DOHH2 (cell line): ENCODE measurements at regions not wholly inside any gene's neighbourhood (a gene's known extent, or its start where the extent isn't known, plus 50 kb on each side); places are given as distances from the start of the nearest gene placed in this dataset.

ENCODE experiments used
- H3F3A ChIP-seq: fragments of 200-600 bp; sonication (generic), shearing (Covaris generic); 2 replicates; pipeline ENCODE4 v1.6.0; 2016; ENCODE audit warnings: antibody characterized with exemption, mild to moderate bottlenecking; ENCODE audit not compliant: control insufficient read depth, insufficient read depth
- H3K27ac ChIP-seq: fragments of 200-600 bp; sonication (generic); 2 replicates; pipeline ENCODE4 v1.5.1; 2014; ENCODE audit warnings: low read depth, mild to moderate bottlenecking, low read length, moderate library complexity
- H3K27me3 ChIP-seq: fragments of 200-600 bp; sonication (generic); 2 replicates; pipeline ENCODE4 v1.6.1; 2014; ENCODE audit warnings: mild to moderate bottlenecking, low read length, mixed read lengths; ENCODE audit not compliant: control insufficient read depth
- H3K36me3 ChIP-seq: fragments of 200-600 bp; sonication (generic); 2 replicates; pipeline ENCODE4 v1.6.1; 2014; ENCODE audit warnings: mild to moderate bottlenecking, low read length, moderate library complexity, mixed read lengths; ENCODE audit not compliant: control insufficient read depth
- H3K4me1 ChIP-seq: fragments of 200-600 bp; sonication (generic); 2 replicates; pipeline ENCODE4 v1.6.1; 2014; ENCODE audit warnings: mild to moderate bottlenecking, low read length, mixed read lengths; ENCODE audit not compliant: control insufficient read depth
- H3K4me2 ChIP-seq: fragments of 200-600 bp; sonication (generic); 2 replicates; pipeline ENCODE4 v1.6.0; 2014; ENCODE audit warnings: mild to moderate bottlenecking, low read length, moderate library complexity
- H3K4me3 ChIP-seq: fragments of 200-600 bp; sonication (generic); 2 replicates; pipeline ENCODE4 v1.5.1; 2014; ENCODE audit warnings: mild to moderate bottlenecking, low read length, mixed read lengths
- H3K79me2 ChIP-seq: fragments of 200-600 bp; sonication (generic); 2 replicates; pipeline ENCODE4 v1.6.1; 2014; ENCODE audit warnings: mild to moderate bottlenecking, low read length, mixed read lengths; ENCODE audit not compliant: control insufficient read depth
- H3K9me2 ChIP-seq: fragments of 200-600 bp; sonication (generic); replicated peaks from 2 replicates; pipeline ENCODE4 v1.6.1; 2014; ENCODE audit warnings: mild to moderate bottlenecking, low read length, mixed read lengths; ENCODE audit not compliant: control insufficient read depth
- H3K9me3 ChIP-seq: fragments of 200-600 bp; sonication (generic); 2 replicates; pipeline ENCODE4 v1.6.1; 2014; ENCODE audit warnings: antibody characterized with exemption, low read length, mixed read lengths; ENCODE audit not compliant: control insufficient read depth, insufficient read depth
- H4K20me1 ChIP-seq: fragments of 200-600 bp; sonication (generic); 2 replicates; pipeline ENCODE4 v1.6.0; 2014; ENCODE audit warnings: low read depth, mild to moderate bottlenecking, antibody characterized with exemption, low read length, moderate library complexity; ENCODE audit not compliant: control insufficient read depth, insufficient read depth
- EZH2phosphoT487 ChIP-seq: fragments of 200-600 bp; sonication (generic); IDR thresholded peaks from 2 replicates; pipeline ENCODE4 v1.6.1; 2017; ENCODE audit warnings: borderline replicate concordance, mild to moderate bottlenecking, antibody characterized with exemption, low read length, moderate library complexity, mixed read lengths
- TF ChIP-seq, protein P1 (sequence below): fragments of 200-600 bp; sonication (generic); IDR thresholded peaks from one replicate; pipeline ENCODE4 v1.5.1; 2014; ENCODE audit warnings: antibody characterized with exemption, mild to moderate bottlenecking, low read depth, low read length; ENCODE audit not compliant: poor library complexity, severe bottlenecking

GRCh38 chr12:88406905-88407304, 173.4 kb downstream of the KITLG start:
- no peaks in the 10 kb centered on the region for H3K27me3 ChIP-seq
- TF ChIP-seq, protein P1, sequence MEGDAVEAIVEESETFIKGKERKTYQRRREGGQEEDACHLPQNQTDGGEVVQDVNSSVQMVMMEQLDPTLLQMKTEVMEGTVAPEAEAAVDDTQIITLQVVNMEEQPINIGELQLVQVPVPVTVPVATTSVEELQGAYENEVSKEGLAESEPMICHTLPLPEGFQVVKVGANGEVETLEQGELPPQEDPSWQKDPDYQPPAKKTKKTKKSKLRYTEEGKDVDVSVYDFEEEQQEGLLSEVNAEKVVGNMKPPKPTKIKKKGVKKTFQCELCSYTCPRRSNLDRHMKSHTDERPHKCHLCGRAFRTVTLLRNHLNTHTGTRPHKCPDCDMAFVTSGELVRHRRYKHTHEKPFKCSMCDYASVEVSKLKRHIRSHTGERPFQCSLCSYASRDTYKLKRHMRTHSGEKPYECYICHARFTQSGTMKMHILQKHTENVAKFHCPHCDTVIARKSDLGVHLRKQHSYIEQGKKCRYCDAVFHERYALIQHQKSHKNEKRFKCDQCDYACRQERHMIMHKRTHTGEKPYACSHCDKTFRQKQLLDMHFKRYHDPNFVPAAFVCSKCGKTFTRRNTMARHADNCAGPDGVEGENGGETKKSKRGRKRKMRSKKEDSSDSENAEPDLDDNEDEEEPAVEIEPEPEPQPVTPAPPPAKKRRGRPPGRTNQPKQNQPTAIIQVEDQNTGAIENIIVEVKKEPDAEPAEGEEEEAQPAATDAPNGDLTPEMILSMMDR = no peak
- no peaks in the 10 kb centered on the region for H3K4me1 ChIP-seq
- no peak overlapping the region for H3K4me3 ChIP-seq
- no peak overlapping the region for H3K27ac ChIP-seq
- H3F3A ChIP-seq = no peaks in the 10 kb centered on the region
- H3K9me3 ChIP-seq = no peaks in the 10 kb centered on the region
- no peaks in the 10 kb centered on the region for H3K36me3 ChIP-seq
- no peaks in the 10 kb centered on the region for H4K20me1 ChIP-seq
- H3K79me2 ChIP-seq = no peaks in the 10 kb centered on the region
- H3K9me2 ChIP-seq = no peaks in the 10 kb centered on the region
- no peak overlapping the region for H3K4me2 ChIP-seq

- TF ChIP-seq, protein P1 = no peak
- TF ChIP-seq EZH2phosphoT487 = no peak
- H4K20me1 ChIP-seq = no peaks in the 10 kb centered on the region
- H3K79me2 ChIP-seq = no peaks in the 10 kb centered on the region
- H3K4me2 ChIP-seq = no peak overlapping the region
- no peaks in the 10 kb centered on the region for H3K9me2 ChIP-seq
- H3K27ac ChIP-seq = no peak overlapping the region
- H3F3A ChIP-seq = no peaks in the 10 kb centered on the region
- H3K36me3 ChIP-seq = no peaks in the 10 kb centered on the region
- H3K9me3 ChIP-seq = no peaks in the 10 kb centered on the region
- no peaks in the 10 kb centered on the region for H3K27me3 ChIP-seq
- no peaks in the 10 kb centered on the region for H3K4me1 ChIP-seq
- no peak overlapping the region for H3K4me3 ChIP-seq
Measured at GRCh38 chr12:88408823-88409222, 171.4 kb downstream of the KITLG start.

GRCh38 chr12:88409257-88409656, 171.0 kb downstream of the KITLG start:
- Histone ChIP-seq H3K4me1 (no peaks in the 10 kb centered on the region), H3K9me3 (no peaks in the 10 kb centered on the region), H4K20me1 (no peaks in the 10 kb centered on the region), H3K36me3 (no peaks in the 10 kb centered on the region), H3F3A (no peaks in the 10 kb centered on the region), H3K79me2 (no peaks in the 10 kb centered on the region), H3K27me3 (no peaks in the 10 kb centered on the region), H3K4me2 (no peak overlapping the region), H3K4me3 (no peak overlapping the region), H3K27ac (no peak overlapping the region), H3K9me2 (no peaks in the 10 kb centered on the region)
- TF ChIP-seq, protein P1 = no peak
- no peak for TF ChIP-seq EZH2phosphoT487

- Histone ChIP-seq H3K9me2 (no peaks in the 10 kb centered on the region), H3K27me3 (no peaks in the 10 kb centered on the region), H3K4me2 (no peak overlapping the region), H3F3A (no peaks in the 10 kb centered on the region), H3K4me3 (no peak overlapping the region), H3K27ac (no peak overlapping the region), H3K36me3 (no peaks in the 10 kb centered on the region), H3K4me1 (no peaks in the 10 kb centered on the region), H3K9me3 (no peaks in the 10 kb centered on the region), H3K79me2 (no peaks in the 10 kb centered on the region), H4K20me1 (no peaks in the 10 kb centered on the region)
- TF ChIP-seq, protein P1 = no peak
- TF ChIP-seq EZH2phosphoT487 = no peak
Measured at GRCh38 chr12:88411689-88412088, 168.6 kb downstream of the KITLG start.
